ENCODE measurements at regions not wholly inside any gene's neighbourhood (a gene's known extent, or its start where the extent isn't known, plus 50 kb on each side); places are given as distances from the start of the nearest gene placed in this dataset.

GRCh38 chr3:88926221-88926620, 181.2 kb upstream of the EPHA3 start:
- H3K27me3 ChIP-seq = no peaks in the 10 kb centered on the region
- DNase-seq (no peak), ATAC-seq (no peak)
- H3K4me3 ChIP-seq = no peak overlapping the region
- TF ChIP-seq CTCF (IDR thresholded peaks at IDR 0.05) (no peak), POLR2A (IDR thresholded peaks at IDR 0.05) (no peak)
- H3K27ac ChIP-seq = no peak overlapping the region
- no peaks in the 10 kb centered on the region for H3K9me3 ChIP-seq
- H3K36me3 ChIP-seq (replicated peaks in 1 of 2; ENCODE audit: insufficient read depth in 1 of 2, low read depth in 2 of 2) = no peaks in the 10 kb centered on the region
- no peaks in the 10 kb centered on the region for H3K4me1 ChIP-seq
- intact Hi-C loops (cut with DNase I) = no loop called here

- Histone ChIP-seq H3K27ac (no peak overlapping the region), H3K4me3 (no peak overlapping the region), H3K36me3 (replicated peaks in 1 of 2; ENCODE audit: insufficient read depth in 1 of 2, low read depth in 2 of 2) (no peaks in the 10 kb centered on the region), H3K27me3 (no peaks in the 10 kb centered on the region), H3K9me3 (no peaks in the 10 kb centered on the region), H3K4me1 (no peaks in the 10 kb centered on the region)
- TF ChIP-seq POLR2A (IDR thresholded peaks at IDR 0.05) = no peak
- TF ChIP-seq CTCF (IDR thresholded peaks at IDR 0.05) = no peak
- intact Hi-C loops (cut with DNase I) = no loop called here
- ATAC-seq (no peak), DNase-seq (no peak)
- 74 to 80% methylated on average over 1 of the region's 1 CpG for WGBS, 2 donors
These were observed 176.8 kb upstream of the EPHA3 start for GRCh38 chr3:88930611-88931010.

- TF ChIP-seq CTCF (IDR thresholded peaks at IDR 0.05) = no peak
- TF ChIP-seq POLR2A (IDR thresholded peaks at IDR 0.05) = no peak
- Histone ChIP-seq H3K9me3 (no peaks in the 10 kb centered on the region), H3K27ac (no peak overlapping the region), H3K27me3 (no peaks in the 10 kb centered on the region), H3K4me3 (no peak overlapping the region), H3K36me3 (replicated peaks in 1 of 2; ENCODE audit: insufficient read depth in 1 of 2, low read depth in 2 of 2) (no peaks in the 10 kb centered on the region), H3K4me1 (no peaks in the 10 kb centered on the region)
- WGBS, 2 donors = 71 to 75% methylated on average over 3 of the region's 3 CpGs
- DNase-seq = no peak
- intact Hi-C loops (cut with DNase I) = no loop called here
- ATAC-seq = no peak
These were observed 170.6 kb upstream of the EPHA3 start for GRCh38 chr3:88936831-88937230.

- Histone ChIP-seq H3K27me3 (no peaks in the 10 kb centered on the region), H3K36me3 (replicated peaks in 1 of 2; ENCODE audit: insufficient read depth in 1 of 2, low read depth in 2 of 2) (no peaks in the 10 kb centered on the region), H3K4me1 (no peaks in the 10 kb centered on the region), H3K4me3 (no peak overlapping the region), H3K27ac (no peak overlapping the region), H3K9me3 (no peaks in the 10 kb centered on the region)
- intact Hi-C loops (cut with DNase I) = no loop called here
- DNase-seq (no peak), ATAC-seq (no peak)
- TF ChIP-seq CTCF (IDR thresholded peaks at IDR 0.05) (no peak), POLR2A (IDR thresholded peaks at IDR 0.05) (no peak)
- 57 to 67% methylated on average over 2 of the region's 2 CpGs for WGBS, 2 donors
These were observed 167.1 kb upstream of the EPHA3 start for GRCh38 chr3:88940296-88940695.

GRCh38 chr3:88947013-88947412, 160.4 kb upstream of the EPHA3 start:
- DNase-seq = no peak
- Histone ChIP-seq H3K27me3 (no peaks in the 10 kb centered on the region), H3K4me1 (no peaks in the 10 kb centered on the region), H3K36me3 (replicated peaks in 1 of 2; ENCODE audit: insufficient read depth in 1 of 2, low read depth in 2 of 2) (no peaks in the 10 kb centered on the region), H3K4me3 (no peak overlapping the region), H3K9me3 (no peaks in the 10 kb centered on the region), H3K27ac (no peak overlapping the region)
- ATAC-seq = no peak
- WGBS, 2 donors = 75 to 76% methylated on average over 2 of the region's 2 CpGs
- intact Hi-C loops (cut with DNase I) = no loop called here
- TF ChIP-seq POLR2A (IDR thresholded peaks at IDR 0.05) = no peak
- no peak for TF ChIP-seq CTCF (IDR thresholded peaks at IDR 0.05)
